Stimulated activated CD8-positive, alpha-beta memory T cell treated with anti-CD3 and anti-CD28 coated beads, Interleukin-2, amount 100 ng/mL, for 48 hours (primary cell): ENCODE measurements at regions not wholly inside any gene's neighbourhood (a gene's known extent, or its start where the extent isn't known, plus 50 kb on each side); places are given as distances from the start of the nearest gene placed in this dataset.
"Not testable (repeated sequence)": the region's sequence is repeated elsewhere in the genome, so short reads cannot be mapped to it uniquely, and the experiment has no call there.

ENCODE experiments used
- DNase-seq, 2 donors: peaks; one replicate each; pipeline ENCODE4 v3.0.0-alpha.2; 2020; ENCODE audit warnings: low read depth in 2 of 2

DNA sequence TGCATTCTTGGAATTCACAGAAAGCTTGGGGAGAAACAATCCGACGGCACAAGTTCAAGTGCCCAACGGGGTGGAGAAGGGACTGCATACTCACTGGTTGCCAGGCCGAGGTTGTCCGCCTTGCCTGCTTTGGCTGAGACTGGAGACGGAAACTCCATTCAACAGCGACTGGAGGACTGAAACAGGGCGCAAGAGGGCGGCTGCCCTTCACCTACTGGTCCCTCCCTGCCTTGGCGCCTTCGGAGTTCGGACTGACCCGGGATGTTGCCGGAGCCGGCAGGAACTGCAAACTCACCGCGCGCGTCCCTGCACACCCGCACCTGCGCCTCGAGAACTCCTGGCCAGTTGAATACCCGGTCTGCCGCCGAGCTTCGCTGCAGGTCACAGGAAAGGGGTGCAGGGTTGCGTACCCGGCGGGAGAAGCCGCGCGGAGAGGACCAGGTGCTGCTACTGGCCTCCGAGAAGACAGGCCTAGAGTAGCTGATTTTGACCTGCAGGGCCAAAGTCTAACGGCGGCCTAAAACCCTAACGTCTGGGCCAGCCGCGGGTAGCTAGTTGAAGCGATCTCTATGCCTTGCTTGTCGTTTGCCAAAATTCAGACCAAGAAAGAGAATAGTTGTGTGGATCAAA, 132.9 kb downstream of the FAM72B start:
- not testable (repeated sequence) for DNase-seq

DNA sequence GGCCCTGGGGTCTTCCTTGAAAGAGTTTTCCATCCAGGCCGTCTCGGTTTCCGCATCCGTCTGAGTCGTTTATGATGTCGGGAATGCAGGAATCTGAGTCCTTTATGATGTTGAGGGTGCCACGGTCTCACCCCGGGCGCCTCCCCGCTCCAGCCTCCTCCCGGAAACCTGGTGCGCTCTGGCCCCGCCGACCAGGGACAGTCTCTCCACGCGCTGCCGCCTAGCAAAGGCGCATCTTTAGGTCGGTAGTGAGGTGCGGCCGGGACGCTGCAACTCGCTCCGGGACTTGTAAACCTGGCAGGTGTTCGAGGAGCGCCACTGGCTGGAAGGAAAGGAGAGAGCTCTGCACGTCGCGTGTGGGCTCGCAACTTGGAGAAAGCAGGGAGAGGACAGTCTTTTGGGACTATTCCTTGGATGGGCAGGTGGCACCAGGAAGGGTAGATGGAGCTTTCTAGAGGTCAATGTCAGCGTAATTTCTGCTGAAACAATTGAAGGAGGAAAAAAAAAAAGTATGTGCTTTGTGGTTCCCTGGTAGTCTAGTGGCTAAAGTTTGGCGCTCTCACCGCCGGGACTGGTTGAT, 132.0 kb downstream of the FAM72B start:
- not testable (repeated sequence) for DNase-seq

DNA sequence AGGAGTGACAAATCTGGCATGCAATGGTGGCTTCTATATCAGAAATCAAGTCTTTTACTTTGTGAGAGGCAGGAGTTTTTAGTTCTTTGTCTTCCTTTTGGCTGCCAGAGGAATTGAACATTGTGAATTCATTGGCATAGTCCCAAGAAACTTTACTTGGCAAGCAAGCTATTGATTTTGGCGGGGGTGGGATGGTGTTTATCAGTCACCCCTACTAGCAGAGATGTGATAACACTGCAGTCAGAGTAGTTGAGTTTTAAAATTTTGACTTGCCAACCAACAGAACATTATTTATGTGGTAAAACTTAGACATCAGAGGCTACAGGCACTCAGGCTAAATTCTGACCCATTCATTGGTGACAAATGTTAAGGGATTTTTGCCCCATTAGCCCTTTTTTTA, 129.2 kb downstream of the FAM72B start:
- not testable (repeated sequence) for DNase-seq

DNA sequence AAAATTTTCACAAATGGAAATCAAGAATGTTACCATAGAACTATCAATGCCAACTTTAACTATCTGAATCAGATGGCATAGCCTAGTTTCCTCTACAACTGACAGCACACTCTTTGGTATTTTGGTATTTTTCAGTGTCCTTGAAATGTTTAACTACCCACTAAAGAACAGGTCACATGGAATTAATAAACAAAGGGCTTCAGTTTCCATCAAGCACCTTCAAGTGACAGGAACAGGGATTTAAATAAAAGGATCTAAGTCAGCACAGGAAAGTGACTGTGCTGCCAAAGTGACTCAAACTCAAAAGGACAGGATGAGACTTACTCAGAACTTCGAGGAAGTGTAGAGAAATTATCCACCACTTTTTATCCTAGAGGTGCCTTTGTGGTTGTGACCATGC, 117.2 kb downstream of the FAM72B start:
- DNase-seq = not testable (repeated sequence)

DNA sequence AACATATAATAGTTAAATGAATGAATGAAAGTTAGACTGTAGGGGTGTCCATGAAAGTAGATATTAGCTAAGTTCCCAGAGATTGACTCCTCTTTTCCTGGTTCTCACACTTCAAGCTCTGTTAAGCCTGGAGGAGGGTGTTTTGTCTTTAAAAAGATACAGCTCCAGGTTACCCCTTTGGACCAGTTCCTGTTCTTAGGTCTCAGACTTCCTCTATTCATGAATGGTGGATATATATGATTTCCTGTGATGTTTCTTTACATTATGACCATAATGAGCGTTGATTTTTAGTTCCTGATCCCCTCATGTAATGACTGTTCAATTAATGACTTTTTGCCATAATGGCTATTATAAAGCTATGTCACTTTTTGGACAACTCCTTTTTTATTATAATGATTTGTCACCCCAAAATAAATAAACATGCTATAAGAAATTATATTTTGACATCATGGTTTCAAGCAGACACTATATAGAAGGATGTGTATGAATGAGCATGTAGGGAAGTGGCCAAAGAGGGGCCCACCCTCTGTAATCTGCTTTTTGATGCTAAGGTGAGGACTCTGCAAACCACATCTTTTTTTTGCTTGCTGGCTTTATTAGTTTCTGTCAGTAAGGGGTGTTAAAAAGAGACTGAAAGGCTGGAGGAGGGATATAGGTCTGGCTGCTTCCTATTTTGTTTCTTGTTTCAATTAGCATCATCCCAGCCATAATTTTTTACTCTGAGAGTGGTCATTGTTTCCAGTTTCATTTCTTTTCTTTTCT, 115.2 kb downstream of the FAM72B start:
- not testable (repeated sequence) for DNase-seq

DNA sequence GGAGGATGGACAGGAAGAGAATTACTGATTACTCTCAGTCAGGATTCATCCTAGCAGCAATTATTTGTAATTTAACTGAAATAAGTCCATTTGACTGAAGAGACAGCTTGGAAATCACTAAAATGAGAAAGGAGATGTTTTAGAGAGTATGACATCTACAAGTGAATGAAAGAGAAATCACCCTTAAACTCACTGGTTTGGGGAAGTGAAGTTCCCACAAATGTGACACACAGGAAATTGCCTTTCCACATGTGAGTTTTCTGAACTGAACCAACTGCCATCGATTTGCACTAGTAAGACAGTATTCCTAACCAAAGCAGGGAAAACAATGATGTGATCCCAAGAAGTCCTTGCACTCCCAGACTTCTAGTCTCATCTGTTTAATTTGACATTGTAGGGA, 110.3 kb downstream of the FAM72B start:
- not testable (repeated sequence) for DNase-seq

DNA sequence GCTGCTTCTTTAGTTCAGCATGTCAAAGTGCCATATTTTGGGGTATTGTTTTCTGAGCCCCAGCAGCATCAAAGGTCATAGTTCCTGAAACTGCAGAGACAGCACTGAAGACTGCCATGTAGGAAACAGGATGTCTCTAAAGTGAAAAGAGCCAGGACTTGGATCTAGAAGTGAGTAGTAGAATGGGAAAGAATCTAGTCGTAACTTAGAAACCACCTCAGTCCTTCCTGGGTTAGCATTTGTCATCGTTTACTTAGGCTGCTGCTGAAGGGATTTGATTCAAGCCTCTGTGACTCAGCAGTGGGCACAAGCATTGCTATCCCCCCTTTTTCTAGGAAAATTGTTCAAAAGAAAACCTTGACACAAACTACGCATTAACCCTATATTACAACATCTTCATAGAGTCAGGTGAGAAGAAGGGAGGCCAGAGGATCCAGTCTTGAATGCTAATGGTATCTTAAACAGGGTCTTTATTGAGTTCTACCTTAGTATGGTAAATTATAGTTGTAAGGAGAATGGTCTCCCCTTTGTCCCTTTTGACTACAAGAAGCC, 108.8 kb downstream of the FAM72B start:
- DNase-seq = not testable (repeated sequence)

DNA sequence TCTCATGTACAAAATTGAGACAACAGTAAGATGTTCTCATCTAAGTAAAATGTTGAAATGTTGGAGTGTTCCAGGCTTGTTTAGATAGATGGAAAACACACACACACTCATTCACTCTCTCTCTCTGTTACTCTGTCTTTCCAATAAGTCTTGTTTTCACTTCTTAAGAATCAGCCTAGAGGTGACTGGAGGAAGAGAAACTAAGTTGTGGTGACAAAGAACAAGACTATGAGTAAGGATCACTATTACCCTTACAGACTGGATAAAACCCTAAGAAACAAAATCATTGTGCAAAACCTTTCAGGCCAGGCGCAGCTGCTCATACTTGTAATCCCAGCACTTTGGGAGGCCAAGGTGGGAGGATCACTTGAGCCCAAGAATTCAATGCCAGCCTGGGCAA, 107.5 kb downstream of the FAM72B start:
- DNase-seq = not testable (repeated sequence)

DNA sequence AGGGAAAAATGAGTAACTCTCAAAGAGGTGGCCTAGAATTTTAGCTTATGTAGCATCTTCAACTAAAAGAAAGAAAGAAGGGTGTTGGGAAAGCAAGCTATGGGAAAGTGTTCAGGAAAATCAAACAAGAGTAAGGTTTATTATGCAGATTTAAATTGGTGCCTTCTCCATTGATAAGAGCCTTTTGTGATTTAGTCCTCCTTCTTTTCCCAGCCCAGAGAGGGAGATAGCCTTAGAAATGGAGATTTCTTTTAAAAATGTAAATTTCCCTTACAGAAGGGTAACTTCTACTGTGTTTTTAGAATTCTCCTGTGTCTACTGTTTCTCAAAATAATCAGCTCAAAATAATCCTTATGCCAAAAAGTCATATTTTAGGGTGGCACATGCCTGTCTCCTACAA, 104.5 kb downstream of the FAM72B start:
- not testable (repeated sequence) for DNase-seq

DNA sequence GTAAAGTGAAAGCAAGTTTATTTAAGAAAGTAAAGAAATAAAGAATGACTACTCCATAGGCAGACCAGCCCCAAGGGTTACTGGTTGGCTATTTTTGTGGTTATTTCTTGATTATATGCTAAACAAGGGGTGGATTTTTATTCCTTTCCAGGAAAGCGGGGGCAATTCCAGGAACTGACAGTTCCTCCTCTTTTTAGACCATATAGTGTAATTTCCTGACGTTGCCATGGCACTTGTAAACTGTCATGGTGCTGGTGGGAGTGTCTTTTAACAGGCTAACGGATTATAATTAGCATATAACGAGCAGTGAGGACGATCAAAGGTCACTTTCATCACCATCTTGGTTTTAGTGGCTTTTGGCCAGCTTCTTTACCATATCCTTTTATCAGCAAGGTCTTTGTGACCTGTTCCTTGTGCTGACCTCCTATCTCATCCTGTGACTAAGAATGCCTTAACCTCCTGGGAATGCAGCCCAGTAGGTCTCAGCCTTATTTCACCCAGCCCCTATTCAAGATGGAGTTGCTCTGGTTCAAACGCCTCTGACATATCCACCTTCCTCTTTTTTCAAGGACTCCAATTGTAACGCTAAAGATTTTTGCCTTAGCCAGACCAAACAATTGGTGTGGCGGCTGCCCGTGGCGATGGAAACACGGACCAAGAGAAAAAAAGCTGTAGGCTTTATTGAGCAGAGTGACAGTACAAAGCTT, 103.8 kb downstream of the FAM72B start:
- DNase-seq = peak; percentile 6 to 8

DNA sequence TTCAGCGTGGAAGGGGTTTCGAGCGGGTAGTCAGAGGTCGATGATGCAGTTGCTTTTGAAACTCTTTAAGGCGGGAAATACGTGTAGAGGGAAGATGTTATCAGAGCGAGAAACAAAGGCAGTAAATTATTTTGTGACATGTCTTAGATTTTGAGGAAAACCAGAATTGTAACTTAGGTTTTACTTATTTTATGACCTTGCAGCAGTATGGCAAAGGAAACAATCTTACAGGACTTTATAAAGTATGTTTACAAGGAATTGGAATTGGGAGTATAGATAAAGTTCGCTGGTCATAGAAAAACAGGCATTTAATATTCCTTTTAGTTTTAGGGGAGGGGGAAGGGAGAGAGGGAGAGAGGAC, 103.3 kb downstream of the FAM72B start:
- not testable (repeated sequence) for DNase-seq

DNA sequence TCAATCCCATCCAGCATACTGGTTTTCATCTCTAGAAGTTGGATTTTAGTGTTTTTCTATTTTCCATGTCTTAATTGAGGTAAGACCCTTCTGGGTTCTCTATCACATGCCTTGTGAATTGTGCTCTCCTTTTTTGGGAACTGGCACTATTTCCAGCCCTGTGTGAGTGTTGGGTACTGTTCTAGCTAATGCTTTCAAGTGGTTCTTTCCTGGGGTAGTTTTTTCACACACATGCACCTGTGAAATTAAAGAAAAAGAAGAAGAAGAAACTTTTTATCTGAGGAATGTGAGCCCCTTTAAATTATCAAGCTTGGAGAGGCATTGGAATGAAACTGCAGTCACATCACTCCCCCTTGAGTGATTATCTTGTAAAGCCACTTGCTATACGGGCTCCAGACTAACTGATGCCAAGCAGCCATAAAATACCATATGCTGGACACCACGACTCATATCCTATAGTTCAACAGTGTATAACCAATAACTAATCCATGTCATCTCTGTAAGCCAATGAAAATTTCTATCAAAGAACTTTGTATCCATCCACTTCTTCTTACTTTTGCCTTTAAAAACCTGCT, 102.4 kb downstream of the FAM72B start:
- not testable (repeated sequence) for DNase-seq

DNA sequence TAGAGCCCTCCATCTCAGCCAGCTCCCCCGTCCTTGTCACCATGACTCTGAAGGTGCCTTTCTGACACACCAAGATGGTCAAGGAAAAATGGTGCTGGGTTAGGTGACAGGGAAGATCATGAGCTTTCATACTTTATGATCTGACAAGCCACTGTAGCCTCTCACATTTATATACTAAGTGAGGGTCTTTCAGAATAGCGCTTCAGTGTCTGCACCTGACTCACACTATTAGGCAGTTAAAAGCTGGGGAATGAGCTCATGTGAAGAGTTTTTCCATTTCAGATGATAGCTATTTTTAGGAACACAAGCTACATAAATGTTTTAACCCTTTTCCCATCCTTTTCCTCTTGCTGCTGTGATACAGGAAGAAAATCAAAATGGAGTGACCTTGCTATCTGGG, 101.1 kb downstream of the FAM72B start:
- DNase-seq = not testable (repeated sequence)

DNA sequence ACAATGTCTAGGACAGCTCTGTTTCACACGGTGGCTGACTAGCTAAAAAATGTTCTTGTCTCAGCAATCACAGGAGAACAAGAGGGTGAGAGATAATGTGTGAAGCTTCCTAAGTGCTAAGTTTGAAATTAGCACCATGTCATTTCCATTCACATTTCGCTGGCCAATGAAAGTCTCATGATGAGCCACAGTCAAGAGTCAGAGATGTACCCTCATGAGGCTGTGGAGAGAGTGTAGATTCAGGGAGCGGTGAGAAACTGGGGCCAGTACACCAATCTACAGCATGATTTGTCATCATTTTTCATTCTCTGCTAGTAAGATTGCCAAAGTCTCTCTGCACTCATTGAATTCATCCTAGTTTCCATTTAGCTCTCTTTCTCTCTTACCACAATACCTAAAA, 97.9 kb downstream of the FAM72B start:
- not testable (repeated sequence) for DNase-seq

DNA sequence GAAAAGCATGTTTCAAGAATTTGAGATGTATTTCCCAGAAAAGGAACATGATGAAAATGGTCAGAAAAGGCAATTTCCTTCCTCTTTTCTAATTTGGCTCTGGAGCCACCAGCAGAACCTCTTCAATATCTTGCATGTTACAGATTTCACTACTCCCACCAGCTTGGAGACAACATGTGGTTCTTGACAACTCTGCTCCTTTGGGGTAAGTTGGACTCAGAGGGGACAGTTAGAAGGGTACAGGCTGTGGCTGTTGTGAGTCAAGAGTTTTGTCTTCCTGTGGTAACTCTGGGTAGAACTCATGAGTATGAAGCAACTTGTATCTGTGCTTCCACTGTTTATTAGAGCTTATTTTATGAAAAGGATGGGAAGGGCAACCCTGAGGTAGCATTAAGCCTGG, 96.9 kb downstream of the FAM72B start:
- DNase-seq = not testable (repeated sequence)

DNA sequence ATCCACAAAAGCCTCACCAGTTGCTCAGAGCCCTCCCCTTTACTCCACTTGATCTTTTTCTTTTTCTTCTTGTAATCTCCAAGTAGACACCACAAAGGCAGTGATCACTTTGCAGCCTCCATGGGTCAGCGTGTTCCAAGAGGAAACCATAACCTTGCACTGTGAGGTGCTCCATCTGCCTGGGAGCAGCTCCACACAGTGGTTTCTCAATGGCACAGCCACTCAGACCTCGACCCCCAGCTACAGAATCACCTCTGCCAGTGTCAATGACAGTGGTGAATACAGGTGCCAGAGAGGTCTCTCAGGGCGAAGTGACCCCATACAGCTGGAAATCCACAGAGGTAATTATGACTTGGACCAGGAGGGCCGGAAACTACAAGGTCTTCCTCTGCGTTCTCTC, 95.6 kb downstream of the FAM72B start:
- not testable (repeated sequence) for DNase-seq

DNA sequence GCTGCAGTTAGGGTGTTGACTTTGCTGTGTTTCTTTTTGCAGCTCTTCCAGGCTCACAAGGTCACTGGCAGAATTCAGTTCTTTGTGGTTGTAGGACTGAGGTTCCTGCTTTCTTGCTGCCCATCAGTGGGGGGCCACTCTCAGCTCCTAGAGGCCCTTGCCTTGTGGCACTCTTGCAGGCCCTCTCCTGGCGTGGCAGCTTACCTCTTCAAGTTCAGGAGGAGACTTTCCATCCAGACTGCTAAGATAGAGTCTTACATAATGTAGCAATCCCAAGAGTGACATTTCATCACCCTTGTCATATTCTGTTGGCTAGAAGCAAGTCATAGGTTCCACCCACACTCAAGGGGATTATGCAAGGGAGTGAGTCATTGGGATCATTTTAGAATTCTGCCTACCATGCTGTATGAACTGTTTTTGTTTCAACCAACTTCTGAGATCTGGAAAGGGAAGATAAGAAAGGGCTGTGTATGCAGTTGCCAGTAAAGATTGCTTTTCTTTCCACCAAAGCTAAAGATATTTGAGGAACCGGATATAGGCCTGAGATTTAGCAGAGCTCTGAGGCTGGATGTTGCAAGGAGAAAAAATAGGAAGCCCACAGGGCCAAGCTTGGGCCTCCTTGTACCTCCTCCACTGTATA, 91.7 kb downstream of the FAM72B start:
- DNase-seq = not testable (repeated sequence)

DNA sequence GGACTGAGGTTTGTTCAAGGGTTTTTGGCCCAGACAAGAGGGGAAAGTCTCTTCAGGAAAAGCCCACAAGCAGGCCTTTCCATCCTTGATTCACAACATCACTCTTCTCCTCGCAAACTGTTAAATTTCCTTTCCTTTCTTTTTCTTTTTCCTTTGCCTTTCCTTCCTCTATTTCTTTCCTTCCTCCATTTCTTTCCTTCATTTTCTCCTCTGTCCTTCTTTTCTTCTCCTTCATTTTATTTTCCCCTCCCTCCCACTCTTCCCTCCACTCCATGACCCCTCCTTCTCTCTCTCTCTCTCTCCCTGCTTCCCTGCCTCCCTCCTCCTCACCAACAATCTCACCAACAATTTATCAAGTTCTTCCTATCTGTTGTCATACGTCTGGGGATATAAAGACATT, 89.1 kb downstream of the FAM72B start:
- DNase-seq = not testable (repeated sequence)

DNA sequence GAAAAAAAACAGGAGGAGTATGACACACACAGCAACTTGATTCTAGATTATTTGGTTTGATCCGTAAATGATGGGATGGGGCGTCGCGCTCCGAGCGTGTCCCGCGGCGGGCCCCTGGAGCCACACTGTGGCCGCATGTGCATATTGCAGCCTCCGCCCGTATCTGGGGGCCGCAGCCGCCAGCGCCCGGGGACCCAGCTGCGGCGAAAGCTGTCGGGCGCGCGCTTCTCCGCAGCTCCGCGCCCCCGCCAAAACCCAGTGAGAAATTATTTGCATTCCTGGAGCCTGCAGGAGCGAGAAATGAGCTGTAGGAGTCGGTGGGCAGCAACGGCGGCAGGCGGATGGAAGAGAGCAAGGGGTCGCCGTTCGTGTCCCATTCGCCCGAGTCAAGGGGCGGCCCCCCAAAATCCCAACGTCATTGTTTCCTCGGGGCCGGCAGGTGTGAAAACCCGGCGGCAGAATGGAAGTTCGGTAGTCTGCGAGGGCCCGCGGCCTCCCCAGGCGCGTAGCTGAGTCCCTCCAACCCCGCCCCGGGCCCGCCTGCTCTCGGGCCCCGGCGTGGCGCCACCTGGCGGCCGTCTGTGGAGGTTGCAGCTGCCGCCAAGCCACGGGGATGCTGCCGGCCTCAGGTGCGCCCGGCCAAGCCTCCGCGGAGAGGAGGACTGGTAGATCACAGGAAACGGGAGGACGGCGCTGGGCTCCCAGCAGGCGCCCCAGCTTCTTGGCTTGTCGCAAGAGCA, 86.8 kb downstream of the FAM72B start:
- peak; percentile 72 to 73 for DNase-seq

DNA sequence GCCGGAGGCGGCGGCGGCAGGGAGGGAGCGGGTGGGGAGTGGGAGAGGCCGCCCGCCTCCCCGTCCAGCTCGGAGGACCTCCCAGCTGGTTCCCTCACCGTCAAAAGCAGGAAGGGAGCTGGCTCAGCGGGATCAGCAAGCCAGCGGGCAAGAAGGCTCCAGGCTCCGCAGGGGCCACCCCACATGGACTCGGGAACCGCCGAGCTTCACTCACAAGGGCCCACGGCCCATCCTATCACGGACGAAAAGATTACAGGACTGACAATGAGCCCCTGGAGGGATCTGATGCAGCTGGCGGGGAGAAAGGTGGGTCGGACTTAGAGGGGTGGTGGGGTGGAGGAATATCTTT, 86.3 kb downstream of the FAM72B start:
- DNase-seq = not testable (repeated sequence)

DNA sequence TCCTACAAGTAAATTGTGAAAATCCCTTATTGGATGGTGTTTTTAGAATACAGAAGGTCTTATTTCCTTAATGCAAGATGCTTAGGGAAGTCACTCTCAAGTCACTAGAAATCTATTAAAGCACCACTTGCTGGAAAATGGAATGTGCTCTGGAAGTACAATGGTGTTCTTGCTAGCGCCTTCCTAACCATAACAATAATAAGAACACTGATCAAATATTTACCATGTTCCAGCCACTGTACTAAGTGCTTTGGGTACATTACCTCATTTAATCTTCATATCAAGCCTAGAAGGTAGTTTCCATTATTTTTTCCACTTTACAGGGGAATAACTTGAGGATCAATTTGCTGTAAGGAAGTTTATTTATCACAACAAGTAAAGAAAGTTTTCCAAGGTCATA, 75.1 kb downstream of the FAM72B start:
- not testable (repeated sequence) for DNase-seq
